ENCODE measurements at regions not wholly inside any gene's neighbourhood (a gene's known extent, or its start where the extent isn't known, plus 50 kb on each side); places are given as distances from the start of the nearest gene placed in this dataset.

- no peak for TF ChIP-seq CTCF (conservative IDR thresholded peaks at IDR 0.05)
- no peak for TF ChIP-seq EZH2 (IDR thresholded peaks at IDR 0.05; ENCODE audit: low read depth)
Measured at GRCh38 chr15:62902821-62903220, 139.7 kb upstream of the TPM1 start.
